ENCODE measurements at regions not wholly inside any gene's neighbourhood (a gene's known extent, or its start where the extent isn't known, plus 50 kb on each side); places are given as distances from the start of the nearest gene placed in this dataset.

DNA sequence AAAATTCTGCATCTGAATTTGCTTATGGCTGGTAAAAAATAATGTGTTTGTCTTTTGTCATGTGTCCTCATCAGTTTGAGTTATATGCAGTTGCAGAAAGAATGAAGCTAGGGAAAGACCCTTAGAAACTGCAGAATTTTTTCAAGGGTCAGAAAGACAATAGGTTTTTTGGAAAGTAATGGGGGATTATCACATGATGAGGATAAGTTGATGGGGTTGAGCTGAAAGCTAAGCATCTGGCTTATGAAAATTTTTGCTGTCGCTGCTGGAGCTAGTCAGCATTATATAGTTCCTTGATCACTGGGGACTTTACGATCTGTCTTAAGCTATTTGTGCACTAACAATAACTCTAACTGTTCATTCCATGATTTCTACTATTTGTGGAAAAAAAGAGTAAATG is 331.7 kb downstream of the PPARGC1A start:
- Mint-ChIP-seq H3K36me3 (ENCODE audit: insufficient read depth in 1 of 3, low read depth in 3 of 3) (peaks cover 0 to 6% (median 3%) of the 10 kb centered on the region in 3 experiments; a peak in 6 of 7 replicates), H3K27ac (peak overlapping the region in 2 of 3 experiments; percentile 61 to 85; a peak in 5 of 7 replicates), H3K9me3 (peaks cover 0 to 5% of the 10 kb centered on the region in 2 experiments; a peak in 3 of 5 replicates), H3K4me1 (peaks cover 36 to 38% of the 10 kb centered on the region in 2 experiments), H3K4me3 (no peak overlapping the region), H3K27me3 (ENCODE audit: low read depth) (no peaks in the 10 kb centered on the region; the same call in 1 of the 2 replicates)
- Histone ChIP-seq H3K4me1 (ENCODE audit: insufficient read depth, low read length) (peaks cover 3% of the 10 kb centered on the region; the same call in 1 of the 2 replicates), H3K56ac (ENCODE audit: insufficient read length, low read depth, low read length) (no peak overlapping the region), H2BK5ac (ENCODE audit: insufficient read length, low read length) (no peak overlapping the region), H4K5ac (ENCODE audit: insufficient read length, low read depth, low read length) (no peak overlapping the region), H3K27ac (ENCODE audit: insufficient read length, low read depth, low read length) (no peak overlapping the region), H3K79me1 (ENCODE audit: insufficient read depth, low read depth, low read length, poor library complexity, severe bottlenecking) (no peaks in the 10 kb centered on the region), H3K9me3 (ENCODE audit: control insufficient read depth, low read depth, low read length) (no peaks in the 10 kb centered on the region), H3K23me2 (ENCODE audit: insufficient read length, low read depth, low read length, poor library complexity, severe bottlenecking) (no peaks in the 10 kb centered on the region), H2BK120ac (ENCODE audit: low read depth, low read length, poor library complexity, severe bottlenecking) (no peak overlapping the region), H3K4me2 (ENCODE audit: insufficient read depth, insufficient read length, low read length) (no peak overlapping the region), H2BK12ac (ENCODE audit: insufficient read length, low read depth, low read length) (no peak overlapping the region), H4K20me1 (ENCODE audit: control insufficient read depth, insufficient read depth, insufficient read length) (no peaks in the 10 kb centered on the region), H2AFZ (ENCODE audit: low read length) (no peak overlapping the region), H2AK5ac (ENCODE audit: insufficient read length, low read length) (no peak overlapping the region), H3T11ph (ENCODE audit: low read length) (no peak overlapping the region), H3K14ac (ENCODE audit: insufficient read depth, low read length) (no peak overlapping the region), H3K4ac (ENCODE audit: low read depth, low read length) (no peak overlapping the region), H3K79me2 (ENCODE audit: insufficient read depth, low read length) (no peaks in the 10 kb centered on the region), H2BK20ac (ENCODE audit: low read depth, low read length, poor library complexity, severe bottlenecking) (no peak overlapping the region), H3K23ac (ENCODE audit: insufficient read length, low read depth, low read length) (no peak overlapping the region), H3K18ac (ENCODE audit: insufficient read length, low read depth, low read length) (no peak overlapping the region), H3K9ac (ENCODE audit: extremely low read depth, insufficient read length, low read length) (no peak overlapping the region), H4K91ac (ENCODE audit: insufficient read length, low read depth, low read length) (no peak overlapping the region), H2BK15ac (ENCODE audit: low read depth, low read length) (no peak overlapping the region), H4K8ac (replicated peaks; ENCODE audit: insufficient read length, low read depth, low read length) (no peak overlapping the region), H3K27me3 (ENCODE audit: insufficient read depth, low read length) (no peaks in the 10 kb centered on the region)
- no CpG with 5 or more reads among the region's 2 CpGs for WGBS (ENCODE audit: extremely low coverage, insufficient read length, low lambda C conversion rate)
- no peak for DNase-seq
- TF ChIP-seq, protein P1, sequence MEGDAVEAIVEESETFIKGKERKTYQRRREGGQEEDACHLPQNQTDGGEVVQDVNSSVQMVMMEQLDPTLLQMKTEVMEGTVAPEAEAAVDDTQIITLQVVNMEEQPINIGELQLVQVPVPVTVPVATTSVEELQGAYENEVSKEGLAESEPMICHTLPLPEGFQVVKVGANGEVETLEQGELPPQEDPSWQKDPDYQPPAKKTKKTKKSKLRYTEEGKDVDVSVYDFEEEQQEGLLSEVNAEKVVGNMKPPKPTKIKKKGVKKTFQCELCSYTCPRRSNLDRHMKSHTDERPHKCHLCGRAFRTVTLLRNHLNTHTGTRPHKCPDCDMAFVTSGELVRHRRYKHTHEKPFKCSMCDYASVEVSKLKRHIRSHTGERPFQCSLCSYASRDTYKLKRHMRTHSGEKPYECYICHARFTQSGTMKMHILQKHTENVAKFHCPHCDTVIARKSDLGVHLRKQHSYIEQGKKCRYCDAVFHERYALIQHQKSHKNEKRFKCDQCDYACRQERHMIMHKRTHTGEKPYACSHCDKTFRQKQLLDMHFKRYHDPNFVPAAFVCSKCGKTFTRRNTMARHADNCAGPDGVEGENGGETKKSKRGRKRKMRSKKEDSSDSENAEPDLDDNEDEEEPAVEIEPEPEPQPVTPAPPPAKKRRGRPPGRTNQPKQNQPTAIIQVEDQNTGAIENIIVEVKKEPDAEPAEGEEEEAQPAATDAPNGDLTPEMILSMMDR (conservative IDR thresholded peaks at IDR 0.05): no peak
